ENCODE measurements at regions not wholly inside any gene's neighbourhood (a gene's known extent, or its start where the extent isn't known, plus 50 kb on each side); places are given as distances from the start of the nearest gene placed in this dataset.

DNA sequence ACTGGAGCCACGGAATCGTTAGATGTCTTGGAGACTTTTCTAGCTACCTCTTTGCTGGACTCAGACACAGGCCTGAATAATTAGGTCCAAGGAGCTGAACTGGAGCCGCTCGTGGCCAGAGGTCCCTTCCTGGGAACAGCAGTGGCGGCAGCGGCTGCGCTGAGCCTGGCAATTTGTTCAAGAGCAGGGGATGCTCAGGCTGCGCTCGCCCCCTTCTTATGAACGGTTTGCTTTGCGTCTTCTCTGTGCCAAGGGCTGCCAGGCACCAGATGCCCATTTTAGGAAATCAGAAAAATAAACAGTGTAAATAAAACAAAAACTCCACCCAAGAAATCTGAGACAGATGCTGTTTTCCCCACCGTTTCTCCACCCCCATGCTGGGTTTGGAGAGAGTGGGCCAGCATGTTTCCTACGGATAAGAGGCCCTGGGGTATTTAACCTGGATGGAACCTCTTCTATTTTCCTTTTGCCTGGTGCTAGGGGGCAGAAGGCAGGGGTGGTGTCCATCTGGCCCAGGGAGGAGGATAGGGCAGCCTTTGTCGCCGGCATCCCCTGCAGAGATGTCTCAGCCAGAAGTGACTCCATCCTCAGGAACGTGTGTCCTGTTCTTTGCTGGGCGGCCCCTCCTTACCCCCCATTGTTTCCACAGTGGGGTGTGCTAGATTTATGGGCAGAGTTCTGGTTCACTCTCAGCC, 163.4 kb downstream of the SEC14L1 start:
- TF ChIP-seq, protein P1, sequence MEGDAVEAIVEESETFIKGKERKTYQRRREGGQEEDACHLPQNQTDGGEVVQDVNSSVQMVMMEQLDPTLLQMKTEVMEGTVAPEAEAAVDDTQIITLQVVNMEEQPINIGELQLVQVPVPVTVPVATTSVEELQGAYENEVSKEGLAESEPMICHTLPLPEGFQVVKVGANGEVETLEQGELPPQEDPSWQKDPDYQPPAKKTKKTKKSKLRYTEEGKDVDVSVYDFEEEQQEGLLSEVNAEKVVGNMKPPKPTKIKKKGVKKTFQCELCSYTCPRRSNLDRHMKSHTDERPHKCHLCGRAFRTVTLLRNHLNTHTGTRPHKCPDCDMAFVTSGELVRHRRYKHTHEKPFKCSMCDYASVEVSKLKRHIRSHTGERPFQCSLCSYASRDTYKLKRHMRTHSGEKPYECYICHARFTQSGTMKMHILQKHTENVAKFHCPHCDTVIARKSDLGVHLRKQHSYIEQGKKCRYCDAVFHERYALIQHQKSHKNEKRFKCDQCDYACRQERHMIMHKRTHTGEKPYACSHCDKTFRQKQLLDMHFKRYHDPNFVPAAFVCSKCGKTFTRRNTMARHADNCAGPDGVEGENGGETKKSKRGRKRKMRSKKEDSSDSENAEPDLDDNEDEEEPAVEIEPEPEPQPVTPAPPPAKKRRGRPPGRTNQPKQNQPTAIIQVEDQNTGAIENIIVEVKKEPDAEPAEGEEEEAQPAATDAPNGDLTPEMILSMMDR (conservative IDR thresholded peaks at IDR 0.05), result no peak
- no peak for TF ChIP-seq EZH2 (IDR thresholded peaks at IDR 0.05; ENCODE audit: low read depth)
